ENCODE measurements at regions not wholly inside any gene's neighbourhood (a gene's known extent, or its start where the extent isn't known, plus 50 kb on each side); places are given as distances from the start of the nearest gene placed in this dataset.
"Not testable (repeated sequence)": the region's sequence is repeated elsewhere in the genome, so short reads cannot be mapped to it uniquely, and the experiment has no call there.

- Histone ChIP-seq H3K9me3 (ENCODE audit: control insufficient read depth, low read length) (no peaks in the 10 kb centered on the region), H3K4me3 (ENCODE audit: low read length) (no peak overlapping the region), H3K27ac (ENCODE audit: low read length) (no peak overlapping the region), H3K27me3 (ENCODE audit: control insufficient read depth, insufficient read depth) (no peaks in the 10 kb centered on the region), H3K4me1 (ENCODE audit: control insufficient read depth, insufficient read depth, low read length) (no peaks in the 10 kb centered on the region)
- DNase-seq (no peak), ATAC-seq (no peak)
- 63% methylated on average over 13 of the region's 13 CpGs for WGBS
- intact Hi-C loops (cut with DNase I): no loop called here
These were observed 208.3 kb downstream of the EMP1 start for GRCh38 chr12:13404631-13405473.

GRCh38 chr12:13404111-13404628, 207.6 kb downstream of the EMP1 start:
- DNase-seq: no peak
- Histone ChIP-seq H3K27ac (ENCODE audit: low read length) (no peak overlapping the region), H3K4me3 (ENCODE audit: low read length) (no peak overlapping the region), H3K4me1 (ENCODE audit: control insufficient read depth, insufficient read depth, low read length) (no peaks in the 10 kb centered on the region), H3K27me3 (ENCODE audit: control insufficient read depth, insufficient read depth) (no peaks in the 10 kb centered on the region), H3K9me3 (ENCODE audit: control insufficient read depth, low read length) (no peaks in the 10 kb centered on the region)
- WGBS: 56% methylated on average over 6 of the region's 6 CpGs
- intact Hi-C loops (cut with DNase I): no loop called here
- ATAC-seq: no peak

GRCh38 chr12:13391375-13391774, 194.8 kb downstream of the EMP1 start:
- H3K9me3 ChIP-seq (ENCODE audit: control insufficient read depth, low read length); H3K4me3 ChIP-seq (ENCODE audit: low read length); ATAC-seq; H3K27me3 ChIP-seq (ENCODE audit: control insufficient read depth, insufficient read depth); intact Hi-C loops (cut with DNase I); H3K27ac ChIP-seq (ENCODE audit: low read length); H3K4me1 ChIP-seq (ENCODE audit: control insufficient read depth, insufficient read depth, low read length); DNase-seq: not testable (repeated sequence)
- 74% methylated on average over 2 of the region's 2 CpGs for WGBS

GRCh38 chr12:13390918-13391317, 194.4 kb downstream of the EMP1 start:
- DNase-seq: no peak
- H3K27me3 ChIP-seq (ENCODE audit: control insufficient read depth, insufficient read depth): no peaks in the 10 kb centered on the region
- intact Hi-C loops (cut with DNase I): no loop called here
- no peak for ATAC-seq
- H3K4me3 ChIP-seq (ENCODE audit: low read length): no peak overlapping the region
- 68% methylated on average over 7 of the region's 7 CpGs for WGBS
- no peaks in the 10 kb centered on the region for H3K9me3 ChIP-seq (ENCODE audit: control insufficient read depth, low read length)
- no peak overlapping the region for H3K27ac ChIP-seq (ENCODE audit: low read length)
- H3K4me1 ChIP-seq (ENCODE audit: control insufficient read depth, insufficient read depth, low read length): peaks cover 3% of the 10 kb centered on the region

- no peaks in the 10 kb centered on the region for H3K27me3 ChIP-seq (ENCODE audit: control insufficient read depth, insufficient read depth)
- ATAC-seq: peak; percentile 94 to 98
- DNase-seq: peak; percentile 82 to 93 (median 89)
- H3K4me1 ChIP-seq (ENCODE audit: control insufficient read depth, insufficient read depth, low read length): peaks cover 3% of the 10 kb centered on the region
- intact Hi-C loops (cut with DNase I): no loop called here
- WGBS: 41% methylated on average over 10 of the region's 10 CpGs
- no peak overlapping the region for H3K27ac ChIP-seq (ENCODE audit: low read length)
- no peak overlapping the region for H3K4me3 ChIP-seq (ENCODE audit: low read length)
- no peaks in the 10 kb centered on the region for H3K9me3 ChIP-seq (ENCODE audit: control insufficient read depth, low read length)
These were observed 193.9 kb downstream of the EMP1 start for GRCh38 chr12:13390381-13390861.

- Histone ChIP-seq H3K4me3 (ENCODE audit: low read length) (no peak overlapping the region), H3K27me3 (ENCODE audit: control insufficient read depth, insufficient read depth) (no peaks in the 10 kb centered on the region), H3K9me3 (ENCODE audit: control insufficient read depth, low read length) (no peaks in the 10 kb centered on the region), H3K27ac (ENCODE audit: low read length) (no peak overlapping the region), H3K4me1 (ENCODE audit: control insufficient read depth, insufficient read depth, low read length) (peaks cover 3% of the 10 kb centered on the region)
- intact Hi-C loops (cut with DNase I): no loop called here
- 82% methylated on average over 6 of the region's 6 CpGs for WGBS
- no peak for ATAC-seq
- DNase-seq: no peak
These were observed 190.6 kb downstream of the EMP1 start for GRCh38 chr12:13387101-13387500.

GRCh38 chr12:13386323-13387039, 190.0 kb downstream of the EMP1 start:
- DNase-seq: no peak
- no peak overlapping the region for H3K4me3 ChIP-seq (ENCODE audit: low read length)
- no peaks in the 10 kb centered on the region for H3K27me3 ChIP-seq (ENCODE audit: control insufficient read depth, insufficient read depth)
- 72% methylated on average over 3 of the region's 3 CpGs for WGBS
- no peak for ATAC-seq
- H3K9me3 ChIP-seq (ENCODE audit: control insufficient read depth, low read length): no peaks in the 10 kb centered on the region
- no peak overlapping the region for H3K27ac ChIP-seq (ENCODE audit: low read length)
- peaks cover 3% of the 10 kb centered on the region for H3K4me1 ChIP-seq (ENCODE audit: control insufficient read depth, insufficient read depth, low read length)
- intact Hi-C loops (cut with DNase I): no loop called here

- ATAC-seq: no peak
- Histone ChIP-seq H3K9me3 (ENCODE audit: control insufficient read depth, low read length) (no peaks in the 10 kb centered on the region), H3K27me3 (ENCODE audit: control insufficient read depth, insufficient read depth) (no peaks in the 10 kb centered on the region), H3K4me1 (ENCODE audit: control insufficient read depth, insufficient read depth, low read length) (no peaks in the 10 kb centered on the region), H3K27ac (ENCODE audit: low read length) (no peak overlapping the region), H3K4me3 (ENCODE audit: low read length) (no peak overlapping the region)
- 65% methylated on average over 3 of the region's 3 CpGs for WGBS
- intact Hi-C loops (cut with DNase I): no loop called here
- DNase-seq: no peak
These were observed 186.9 kb downstream of the EMP1 start for GRCh38 chr12:13383379-13383778.

- intact Hi-C loops (cut with DNase I): no loop called here
- no peak overlapping the region for H3K4me3 ChIP-seq (ENCODE audit: low read length)
- H3K9me3 ChIP-seq (ENCODE audit: control insufficient read depth, low read length): peaks cover 2% of the 10 kb centered on the region
- DNase-seq: no peak
- no peaks in the 10 kb centered on the region for H3K4me1 ChIP-seq (ENCODE audit: control insufficient read depth, insufficient read depth, low read length)
- 72% methylated on average over 3 of the region's 3 CpGs for WGBS
- H3K27me3 ChIP-seq (ENCODE audit: control insufficient read depth, insufficient read depth): no peaks in the 10 kb centered on the region
- no peak overlapping the region for H3K27ac ChIP-seq (ENCODE audit: low read length)
- no peak for ATAC-seq
These were observed 183.8 kb downstream of the EMP1 start for GRCh38 chr12:13380297-13380696.

GRCh38 chr12:13379531-13380188, 183.1 kb downstream of the EMP1 start:
- DNase-seq (no peak), ATAC-seq (no peak)
- H3K4me3 ChIP-seq (ENCODE audit: low read length): no peak overlapping the region
- no peaks in the 10 kb centered on the region for H3K27me3 ChIP-seq (ENCODE audit: control insufficient read depth, insufficient read depth)
- no peak overlapping the region for H3K27ac ChIP-seq (ENCODE audit: low read length)
- intact Hi-C loops (cut with DNase I): no loop called here
- peaks cover 2% of the 10 kb centered on the region for H3K9me3 ChIP-seq (ENCODE audit: control insufficient read depth, low read length)
- H3K4me1 ChIP-seq (ENCODE audit: control insufficient read depth, insufficient read depth, low read length): no peaks in the 10 kb centered on the region
- 69% methylated on average over 3 of the region's 3 CpGs for WGBS

- no peak for ATAC-seq
- H3K4me1 ChIP-seq (ENCODE audit: control insufficient read depth, insufficient read depth, low read length): no peaks in the 10 kb centered on the region
- no peak overlapping the region for H3K27ac ChIP-seq (ENCODE audit: low read length)
- intact Hi-C loops (cut with DNase I): no loop called here
- peaks cover 2% of the 10 kb centered on the region for H3K9me3 ChIP-seq (ENCODE audit: control insufficient read depth, low read length)
- DNase-seq: no peak
- no peak overlapping the region for H3K4me3 ChIP-seq (ENCODE audit: low read length)
- WGBS: 65% methylated on average over 1 of the region's 1 CpG
- no peaks in the 10 kb centered on the region for H3K27me3 ChIP-seq (ENCODE audit: control insufficient read depth, insufficient read depth)
These were observed 181.2 kb downstream of the EMP1 start for GRCh38 chr12:13377698-13378097.

All from right cardiac atrium (tissue), 5 donors.